Psoas muscle (tissue), 7 donors: ENCODE measurements at regions not wholly inside any gene's neighbourhood (a gene's known extent, or its start where the extent isn't known, plus 50 kb on each side); places are given as distances from the start of the nearest gene placed in this dataset.

Experiments used
- ATAC-seq, 4 donors: fragments of 200-7000 bp; cut with Tn5 transposase; one replicate each; pipeline ENCODE4 v1.9.1; 2020; ENCODE audit warnings: moderate library complexity in 3 of 4, mild to moderate bottlenecking in 2 of 4
- DNase-seq, 2 donors: peaks; one replicate each; pipeline ENCODE4 v3.0.0-alpha.2; 2020
- H3K27ac ChIP-seq: fragments of 200-600 bp; one replicate; pipeline ENCODE4 v1.8.0; 2022
- H3K27me3 ChIP-seq, 3 donors: fragments of 200-600 bp in 1 of 3; one replicate each; pipeline versions ENCODE4 v1.6.1 to v1.8.0; 2013 to 2022; ENCODE audit warnings: low read length in 2 of 3, mild to moderate bottlenecking in 2 of 3, moderate library complexity in 1 of 3; ENCODE audit not compliant: insufficient read depth in 3 of 3
- H3K36me3 ChIP-seq, 2 donors: fragments of 200-600 bp in 1 of 2; one replicate each; pipeline versions ENCODE4 v1.6.1 to v1.8.0; 2013 to 2022; ENCODE audit warnings: low read depth in 1 of 2, mild to moderate bottlenecking in 1 of 2, moderate library complexity in 1 of 2; ENCODE audit not compliant: insufficient read depth in 1 of 2
- H3K4me1 ChIP-seq: fragments of 200-600 bp; one replicate; pipeline ENCODE4 v1.8.0; 2022
- H3K4me3 ChIP-seq: fragments of 200-600 bp; one replicate; pipeline ENCODE4 v1.8.0; 2022; ENCODE audit warnings: mild to moderate bottlenecking
- H3K9me3 ChIP-seq: fragments of 200-600 bp; one replicate; pipeline ENCODE4 v1.8.0; 2022
- WGBS, 3 donors: extraction: QIAGEN DNeasy Blood & Tissue Kit; methylation state at CpG; one replicate each; pipeline versions ENCODE4 v1.1.6 to v1.1.7; 2013; 5-methylcytosine and 5-hydroxymethylcytosine counted together
- intact Hi-C, 2 donors: fragments of 100-400 bp; cut with DNase I; formaldehyde crosslinking; loops; one replicate each; pipeline versions ENCODE4 v1.11.0 to v1.14.2; 2022
- TF ChIP-seq, protein P1 (sequence below): fragments of 200-600 bp; IDR thresholded peaks from one replicate; pipeline ENCODE4 v1.8.0; 2022; ENCODE audit warnings: antibody characterized with exemption
- donor health status: healthy with polysubstance abuse.
- donor health status: DM: no; HTN: no; CAD: no; lungs with moderate emphysema.
- donor health status: Bipolar disorder and iron deficiency.
- donor health status: healthy.
- donor health status: DM: yes; HTN: yes; CAD: no.
- donor health status: DM: no; HTN: no; CAD: no.
- donor health status: DM: yes; HTN: yes; CAD: no.

DNA sequence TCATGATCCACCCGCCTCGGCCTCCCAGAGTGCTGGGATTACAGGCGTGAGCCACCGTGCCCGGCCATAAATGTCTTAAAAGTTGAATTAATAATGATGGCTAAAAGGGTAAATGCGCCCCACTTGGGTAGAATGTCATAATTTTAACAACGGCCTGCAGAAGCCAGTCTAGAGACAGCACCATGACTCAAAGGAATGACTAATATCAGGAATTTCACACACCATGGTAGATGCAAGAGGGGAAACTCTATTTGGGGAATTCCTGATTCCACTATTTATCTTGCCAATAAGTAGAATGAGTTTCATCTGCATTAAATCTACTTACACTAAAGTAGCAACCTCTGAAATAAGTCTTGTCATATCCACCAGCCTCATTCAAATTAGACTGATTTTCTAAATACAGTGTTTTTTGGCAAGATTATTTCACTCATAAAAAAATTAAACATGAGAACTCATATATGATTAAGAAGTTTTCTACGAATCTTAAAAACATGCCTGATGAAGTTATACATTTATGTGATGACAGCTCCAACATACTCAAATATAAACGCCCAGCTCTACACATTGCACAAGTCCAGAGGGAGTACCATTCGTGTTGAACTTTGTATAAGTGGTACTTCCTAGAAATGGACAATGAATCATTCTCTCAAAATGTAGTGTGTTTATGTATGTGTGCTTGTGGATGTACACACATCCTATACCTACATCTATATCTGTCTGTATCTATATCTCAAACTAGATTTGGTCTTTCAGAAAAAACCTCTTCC, 309.7 kb downstream of the IRS1 start:
- ATAC-seq (no peak), DNase-seq (no peak)
- H3K27ac ChIP-seq: no peak overlapping the region
- intact Hi-C loops: no loop called here
- H3K4me1 ChIP-seq: no peaks in the 10 kb centered on the region
- no peaks in the 10 kb centered on the region for H3K36me3 ChIP-seq
- H3K4me3 ChIP-seq: no peak overlapping the region
- 78 to 87% (median 79%) methylated on average over 10 of the region's 10 CpGs for WGBS, 3 donors
- H3K27me3 ChIP-seq: no peaks in the 10 kb centered on the region
- TF ChIP-seq, protein P1, sequence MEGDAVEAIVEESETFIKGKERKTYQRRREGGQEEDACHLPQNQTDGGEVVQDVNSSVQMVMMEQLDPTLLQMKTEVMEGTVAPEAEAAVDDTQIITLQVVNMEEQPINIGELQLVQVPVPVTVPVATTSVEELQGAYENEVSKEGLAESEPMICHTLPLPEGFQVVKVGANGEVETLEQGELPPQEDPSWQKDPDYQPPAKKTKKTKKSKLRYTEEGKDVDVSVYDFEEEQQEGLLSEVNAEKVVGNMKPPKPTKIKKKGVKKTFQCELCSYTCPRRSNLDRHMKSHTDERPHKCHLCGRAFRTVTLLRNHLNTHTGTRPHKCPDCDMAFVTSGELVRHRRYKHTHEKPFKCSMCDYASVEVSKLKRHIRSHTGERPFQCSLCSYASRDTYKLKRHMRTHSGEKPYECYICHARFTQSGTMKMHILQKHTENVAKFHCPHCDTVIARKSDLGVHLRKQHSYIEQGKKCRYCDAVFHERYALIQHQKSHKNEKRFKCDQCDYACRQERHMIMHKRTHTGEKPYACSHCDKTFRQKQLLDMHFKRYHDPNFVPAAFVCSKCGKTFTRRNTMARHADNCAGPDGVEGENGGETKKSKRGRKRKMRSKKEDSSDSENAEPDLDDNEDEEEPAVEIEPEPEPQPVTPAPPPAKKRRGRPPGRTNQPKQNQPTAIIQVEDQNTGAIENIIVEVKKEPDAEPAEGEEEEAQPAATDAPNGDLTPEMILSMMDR: no peak
- H3K9me3 ChIP-seq: no peaks in the 10 kb centered on the region

DNA sequence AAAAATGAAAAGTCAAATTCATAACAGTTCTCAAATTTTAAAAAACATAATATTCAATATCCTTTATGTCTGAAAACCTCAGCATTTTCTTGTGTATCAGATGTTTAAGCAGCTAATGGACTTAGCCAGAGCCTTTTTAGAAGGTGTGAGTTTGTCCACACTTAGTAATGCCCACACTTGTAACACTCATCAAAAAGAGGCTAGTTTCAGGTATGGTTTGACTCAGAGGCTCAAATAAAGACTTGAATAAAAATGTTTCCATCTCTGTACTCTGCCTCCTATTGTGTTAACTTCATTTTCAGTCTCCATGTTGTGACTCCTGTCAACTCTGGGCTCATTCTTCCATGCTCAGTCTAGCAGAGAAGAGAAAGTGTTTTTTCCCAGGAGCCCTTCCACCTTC, 311.6 kb downstream of the IRS1 start:
- ATAC-seq (no peak), DNase-seq (no peak)
- intact Hi-C loops: no loop called here
- Histone ChIP-seq H3K27ac (no peak overlapping the region), H3K36me3 (no peaks in the 10 kb centered on the region), H3K27me3 (no peaks in the 10 kb centered on the region), H3K4me1 (no peaks in the 10 kb centered on the region), H3K9me3 (no peaks in the 10 kb centered on the region), H3K4me3 (no peak overlapping the region)
- TF ChIP-seq, protein P1: no peak

DNA sequence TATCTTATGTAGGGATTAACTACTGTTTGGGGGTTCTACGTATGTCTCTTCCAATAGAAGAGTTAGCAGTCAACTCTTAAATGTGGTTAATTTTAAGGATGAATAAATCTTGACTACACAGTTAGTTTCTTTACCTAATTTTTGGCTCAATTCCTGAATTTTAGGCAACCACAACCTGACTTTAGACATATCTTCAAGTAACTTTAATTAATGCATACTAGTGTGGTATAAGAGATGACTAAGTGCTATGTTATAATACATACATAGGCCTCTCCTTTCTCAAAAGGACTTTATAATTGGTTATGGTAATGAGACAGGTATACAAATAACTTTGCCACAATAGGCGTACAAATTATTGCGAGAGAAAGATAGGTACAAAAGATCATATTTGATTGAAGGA, 312.0 kb downstream of the IRS1 start:
- TF ChIP-seq, protein P1: no peak
- Histone ChIP-seq H3K36me3 (no peaks in the 10 kb centered on the region), H3K27me3 (no peaks in the 10 kb centered on the region), H3K4me3 (no peak overlapping the region), H3K27ac (no peak overlapping the region), H3K9me3 (no peaks in the 10 kb centered on the region), H3K4me1 (no peaks in the 10 kb centered on the region)
- DNase-seq (no peak), ATAC-seq (no peak)
- 96 to 97% (median 97%) methylated on average over 3 of the region's 3 CpGs for WGBS, 3 donors
- intact Hi-C loops: no loop called here

DNA sequence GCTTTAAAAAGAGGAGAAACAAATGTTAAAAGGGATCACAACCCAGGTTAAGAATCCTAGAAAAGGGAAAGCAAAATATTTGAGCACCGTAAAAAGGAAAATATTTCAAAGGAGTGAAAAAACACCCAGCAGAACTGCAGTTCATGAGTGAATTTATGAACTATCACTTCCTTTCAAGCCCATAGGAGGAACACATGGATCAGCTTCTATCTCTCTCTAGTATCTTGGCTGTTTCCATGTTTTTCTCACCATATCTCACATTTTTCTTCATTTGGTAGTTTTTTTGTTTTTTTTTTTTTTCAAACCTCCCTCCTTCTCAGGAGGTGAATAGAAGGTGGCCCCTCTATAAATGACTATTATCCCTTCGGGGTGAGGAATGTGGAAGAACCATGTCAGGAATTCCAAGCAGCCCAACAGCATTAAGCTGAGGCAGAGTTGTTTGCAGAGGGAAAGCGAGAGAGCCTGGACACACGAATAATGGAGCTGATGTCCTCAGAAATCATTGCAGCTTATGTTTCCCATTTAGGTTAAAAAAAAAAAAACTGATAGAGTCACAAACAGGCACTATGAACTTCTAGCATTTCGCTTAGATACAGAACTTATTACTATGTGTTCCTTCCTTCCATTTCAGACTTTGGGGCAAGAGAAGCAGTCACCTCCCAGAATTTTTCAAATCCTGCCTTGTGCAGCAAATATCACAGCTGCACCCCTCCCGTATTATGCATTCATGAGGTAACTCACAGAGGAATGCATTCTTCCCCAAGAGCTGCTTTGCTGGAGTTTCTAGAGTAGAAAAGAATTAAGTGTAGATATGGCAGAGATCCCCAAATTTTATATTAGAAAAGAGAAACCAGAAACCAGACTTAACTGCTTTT, 315.6 kb downstream of the IRS1 start:
- Histone ChIP-seq H3K27me3 (no peaks in the 10 kb centered on the region), H3K36me3 (no peaks in the 10 kb centered on the region), H3K4me3 (no peak overlapping the region), H3K27ac (no peak overlapping the region), H3K4me1 (peaks cover 1% of the 10 kb centered on the region), H3K9me3 (no peaks in the 10 kb centered on the region)
- TF ChIP-seq, protein P1: no peak
- intact Hi-C loops: no loop called here
- no peak for ATAC-seq
- DNase-seq: no peak
- 38 to 46% (median 43%) methylated on average over 6 of the region's 6 CpGs for WGBS, 3 donors
